LNCAP (cell line): ENCODE measurements at regions not wholly inside any gene's neighbourhood (a gene's known extent, or its start where the extent isn't known, plus 50 kb on each side); places are given as distances from the start of the nearest gene placed in this dataset.

Experiments
- TF ChIP-seq, protein P1 (sequence below): fragments of 450-650 bp; IDR thresholded peaks from 2 replicates; pipeline ENCODE4 v1.5.1; 2017; ENCODE audit warnings: mild to moderate bottlenecking

- TF ChIP-seq, protein P1, sequence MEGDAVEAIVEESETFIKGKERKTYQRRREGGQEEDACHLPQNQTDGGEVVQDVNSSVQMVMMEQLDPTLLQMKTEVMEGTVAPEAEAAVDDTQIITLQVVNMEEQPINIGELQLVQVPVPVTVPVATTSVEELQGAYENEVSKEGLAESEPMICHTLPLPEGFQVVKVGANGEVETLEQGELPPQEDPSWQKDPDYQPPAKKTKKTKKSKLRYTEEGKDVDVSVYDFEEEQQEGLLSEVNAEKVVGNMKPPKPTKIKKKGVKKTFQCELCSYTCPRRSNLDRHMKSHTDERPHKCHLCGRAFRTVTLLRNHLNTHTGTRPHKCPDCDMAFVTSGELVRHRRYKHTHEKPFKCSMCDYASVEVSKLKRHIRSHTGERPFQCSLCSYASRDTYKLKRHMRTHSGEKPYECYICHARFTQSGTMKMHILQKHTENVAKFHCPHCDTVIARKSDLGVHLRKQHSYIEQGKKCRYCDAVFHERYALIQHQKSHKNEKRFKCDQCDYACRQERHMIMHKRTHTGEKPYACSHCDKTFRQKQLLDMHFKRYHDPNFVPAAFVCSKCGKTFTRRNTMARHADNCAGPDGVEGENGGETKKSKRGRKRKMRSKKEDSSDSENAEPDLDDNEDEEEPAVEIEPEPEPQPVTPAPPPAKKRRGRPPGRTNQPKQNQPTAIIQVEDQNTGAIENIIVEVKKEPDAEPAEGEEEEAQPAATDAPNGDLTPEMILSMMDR: no peak
Measured at GRCh38 chr10:8946451-8946850, 892.0 kb downstream of the GATA3 start.

DNA sequence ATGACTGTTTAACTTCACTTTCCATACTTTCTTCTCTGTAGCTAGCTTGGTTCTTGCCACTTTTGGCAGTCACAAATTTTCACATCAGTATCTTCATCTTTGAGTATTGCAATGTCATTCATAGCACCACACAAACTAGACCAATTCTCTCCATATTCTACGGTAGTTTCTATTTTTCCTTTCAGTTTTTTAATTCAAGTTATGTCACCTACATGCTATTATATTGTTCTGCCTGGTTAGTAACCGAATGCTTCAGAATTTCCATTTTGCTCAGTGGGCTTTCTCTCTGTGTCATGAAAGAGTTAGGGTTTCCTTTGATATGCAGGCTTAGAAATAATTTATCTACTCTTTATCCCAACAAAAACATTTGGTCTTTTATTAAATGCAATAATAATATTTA is 896.5 kb downstream of the GATA3 start:
- TF ChIP-seq, protein P1: no peak

GRCh38 chr10:8951440-8952089 is 897.1 kb downstream of the GATA3 start:
- TF ChIP-seq, protein P1: no peak

- TF ChIP-seq, protein P1: no peak
Measured at GRCh38 chr10:8956400-8956799, 901.9 kb downstream of the GATA3 start.

DNA sequence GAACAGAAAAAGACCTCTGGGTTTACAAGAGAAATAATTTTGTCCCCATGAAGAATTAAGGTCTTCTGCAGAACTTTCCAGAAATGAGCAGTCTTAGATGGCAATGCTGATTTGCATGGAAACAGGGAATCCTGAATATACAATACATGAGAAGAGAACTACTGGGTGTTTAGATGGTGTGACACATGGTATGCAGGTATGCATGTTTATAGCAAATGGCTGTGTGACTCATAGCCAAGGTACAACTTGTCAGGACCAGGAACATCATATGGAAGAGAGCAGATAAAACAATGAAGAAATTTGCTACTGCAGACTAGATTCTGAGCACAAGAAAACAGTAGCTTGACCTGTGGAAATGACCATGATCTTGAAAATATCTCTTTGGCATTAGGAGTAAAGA is 907.8 kb downstream of the GATA3 start:
- TF ChIP-seq, protein P1: no peak

- TF ChIP-seq, protein P1: no peak
Measured at GRCh38 chr10:8967061-8967460, 912.6 kb downstream of the GATA3 start.

- TF ChIP-seq, protein P1: no peak
Measured at GRCh38 chr10:8969853-8970252, 915.4 kb downstream of the GATA3 start.

DNA sequence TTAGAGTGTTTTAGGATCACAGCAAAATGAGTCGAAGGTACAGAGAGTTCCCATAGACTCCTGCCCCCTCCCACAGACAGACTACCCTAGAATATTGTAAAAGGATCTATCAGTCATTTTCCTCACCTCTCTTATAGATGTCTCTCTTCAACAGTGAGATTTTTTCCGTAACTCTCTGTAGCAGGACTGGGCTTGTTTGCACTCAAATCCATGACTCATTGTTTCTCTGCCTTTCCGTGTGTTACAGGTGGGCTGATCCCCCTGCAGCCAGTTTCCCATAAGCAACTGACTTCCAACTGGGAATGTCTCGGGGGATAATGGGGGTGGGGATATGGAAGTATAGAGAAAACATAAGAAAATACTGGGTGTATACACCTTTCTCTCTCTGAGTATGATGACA is 921.0 kb downstream of the GATA3 start:
- TF ChIP-seq, protein P1: no peak
